HepG2 (cell line): ENCODE measurements at regions not wholly inside any gene's neighbourhood (a gene's known extent, or its start where the extent isn't known, plus 50 kb on each side); places are given as distances from the start of the nearest gene placed in this dataset.
A peak's percentile ranks its signal among the peaks of the same experiment; 100 is the strongest.

Experiments used
- DNMT3B ChIP-seq: conservative IDR thresholded peaks from 2 replicates; pipeline ENCODE4 v1.6.1; 2016; ENCODE audit warnings: missing biosample characterization, control low read depth
- ELF3 ChIP-seq: IDR thresholded peaks from 2 replicates; pipeline ENCODE4 v1.6.1; 2016; ENCODE audit warnings: missing genetic modification reagents, missing compliant biosample characterization
- FOXP4 ChIP-seq: sonication (generic); formaldehyde crosslinking; IDR thresholded peaks from 2 replicates; pipeline ENCODE4 v1.4.0; 2020; ENCODE audit warnings: missing genetic modification reagents
- HIVEP1 ChIP-seq: sonication (generic); formaldehyde crosslinking; IDR thresholded peaks from 2 replicates; pipeline ENCODE4 v1.4.0; 2020; ENCODE audit warnings: mild to moderate bottlenecking, missing genetic modification reagents
- HOMEZ ChIP-seq: IDR thresholded peaks from 2 replicates; pipeline ENCODE4 v1.6.1; 2016; ENCODE audit warnings: low read depth
- MXD3 ChIP-seq: IDR thresholded peaks from 2 replicates; pipeline ENCODE4 v1.6.1; 2016; ENCODE audit warnings: mild to moderate bottlenecking, missing biosample characterization, missing genetic modification reagents
- ONECUT2 ChIP-seq: sonication (generic); formaldehyde crosslinking; IDR thresholded peaks from 2 replicates; pipeline ENCODE4 v1.4.0; 2020; ENCODE audit warnings: missing genetic modification reagents
- POLR2AphosphoS2 ChIP-seq: IDR thresholded peaks from 2 replicates; pipeline ENCODE4 v1.6.1; 2011; ENCODE audit warnings: low read depth, low read length, improper control_type of control experiment
- RBM39 ChIP-seq: fragments of 200-400 bp; formaldehyde crosslinking; IDR thresholded peaks from one replicate; pipeline ENCODE4 v1.6.1; 2018; ENCODE audit warnings: antibody characterized with exemption, mild to moderate bottlenecking, low read depth, low read length; ENCODE audit not compliant: poor library complexity, severe bottlenecking
- YEATS2 ChIP-seq: sonication (generic); formaldehyde crosslinking; IDR thresholded peaks from 2 replicates; pipeline ENCODE4 v1.4.0; 2020; ENCODE audit warnings: missing genetic modification reagents, borderline replicate concordance
- ZBTB21 ChIP-seq: sonication (generic); formaldehyde crosslinking; IDR thresholded peaks from 2 replicates; pipeline ENCODE4 v1.4.0; 2020; ENCODE audit warnings: missing genetic modification reagents
- ZBTB38 ChIP-seq: sonication (generic); formaldehyde crosslinking; IDR thresholded peaks from 2 replicates; pipeline ENCODE4 v1.5.1; 2020; ENCODE audit warnings: mild to moderate bottlenecking, missing genetic modification reagents
- ZBTB39 ChIP-seq: sonication (generic); formaldehyde crosslinking; IDR thresholded peaks from 2 replicates; pipeline ENCODE4 v1.5.0; 2020; ENCODE audit warnings: missing genetic modification reagents
- ZNF407 ChIP-seq: sonication (generic); formaldehyde crosslinking; IDR thresholded peaks from one replicate; pipeline ENCODE4 v1.5.1; 2020; ENCODE audit warnings: mild to moderate bottlenecking, missing genetic modification reagents; ENCODE audit errors: not compliant biosample characterization

- no peak for TF ChIP-seq POLR2AphosphoS2
- no peak for TF ChIP-seq ZBTB21 (CRISPR knock-in tag)
- no peak for TF ChIP-seq DNMT3B
- TF ChIP-seq ELF3 (CRISPR knock-in tag): 0 out of 2 replicates have a peak, but pooled peaks have one; percentile 29
- no peak; the same call in 1 of the 2 replicates for TF ChIP-seq HIVEP1 (CRISPR knock-in tag)
- no peak for TF ChIP-seq ZBTB39
- no peak for TF ChIP-seq HOMEZ
- TF ChIP-seq FOXP4 (CRISPR knock-in tag): no peak
- TF ChIP-seq RBM39: peak; percentile 65
- TF ChIP-seq ZNF407: no peak
- no peak for TF ChIP-seq ZBTB38 (CRISPR knock-in tag)
- TF ChIP-seq YEATS2 (CRISPR knock-in tag): peak; percentile 50; the same call in 1 of the 2 replicates
- no peak for TF ChIP-seq ONECUT2
- 0 out of 2 replicates have a peak, but pooled peaks have one; percentile 61 for TF ChIP-seq MXD3 (CRISPR knock-in tag)
These were observed 145.9 kb downstream of the CCDC74A start (continued) for GRCh38 chr2:131673400-131674173.
